GM12801 (cell line): ENCODE measurements at regions not wholly inside any gene's neighbourhood (a gene's known extent, or its start where the extent isn't known, plus 50 kb on each side); places are given as distances from the start of the nearest gene placed in this dataset.

Experiments
- CTCF ChIP-seq: IDR thresholded peaks from one replicate; pipeline ENCODE4 v1.5.1; 2011; ENCODE audit warnings: control low read depth; ENCODE audit not compliant: insufficient read length; ENCODE audit errors: extremely low read depth

GRCh38 chr1:80402625-80403024, 1396.1 kb upstream of the ADGRL4 start:
- no peak for TF ChIP-seq CTCF

DNA sequence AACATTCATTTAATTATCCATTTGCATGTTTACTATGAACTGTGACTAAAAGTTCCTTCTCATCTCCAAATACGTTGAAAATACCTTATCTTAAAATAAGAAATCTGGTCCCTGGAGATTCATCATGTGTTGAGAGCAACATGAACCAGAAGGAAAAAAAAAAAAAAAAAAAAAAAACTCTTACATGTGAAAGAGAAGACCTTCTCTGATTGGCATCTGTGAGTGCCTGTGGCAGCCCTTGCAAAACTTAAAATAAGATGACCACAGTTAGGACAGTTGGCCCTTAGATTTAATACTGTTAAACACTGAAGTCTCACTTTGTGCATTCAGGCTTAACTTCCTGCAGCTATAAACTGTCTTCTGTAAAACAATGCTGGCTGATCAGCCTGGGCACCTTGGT, 1395.2 kb upstream of the ADGRL4 start:
- no peak for TF ChIP-seq CTCF

DNA sequence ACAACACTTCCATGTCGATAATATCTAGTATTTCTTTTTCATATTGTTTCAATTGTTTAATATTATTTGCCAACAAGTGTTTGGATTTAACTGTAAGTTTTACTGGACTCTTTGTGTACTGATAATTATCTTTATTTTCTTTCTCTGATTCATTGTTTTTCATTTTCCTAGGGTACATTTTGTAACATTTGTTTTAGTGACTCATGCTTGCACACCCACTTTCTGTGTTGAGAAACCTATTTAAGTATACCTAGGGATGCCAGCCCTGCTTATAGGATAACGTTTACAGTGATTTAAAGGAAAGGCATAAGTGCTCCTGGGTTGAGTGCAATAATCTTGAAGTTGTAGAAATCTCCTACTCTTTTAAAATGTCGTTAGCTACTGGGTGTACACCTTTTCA, 1386.0 kb upstream of the ADGRL4 start:
- no peak for TF ChIP-seq CTCF

DNA sequence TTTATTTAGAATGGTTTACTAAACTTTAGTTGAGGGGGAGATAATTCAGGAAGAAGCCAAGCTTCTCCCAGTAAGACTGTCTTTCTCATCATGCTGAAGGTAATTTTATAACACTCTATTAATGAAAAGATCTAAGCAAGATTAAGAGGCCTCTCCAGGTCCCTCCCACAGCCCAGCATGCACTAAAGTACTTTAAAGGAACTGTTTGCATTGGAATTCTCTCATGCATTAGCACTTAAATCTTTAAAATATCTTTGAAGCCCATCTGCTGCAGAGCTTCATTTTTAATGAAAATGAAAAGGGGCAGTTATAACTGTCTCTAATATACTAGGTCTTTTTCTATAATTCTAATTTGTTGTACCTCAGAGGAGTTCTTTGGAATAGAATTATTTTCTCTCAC, 1379.1 kb upstream of the ADGRL4 start:
- TF ChIP-seq CTCF = no peak

DNA sequence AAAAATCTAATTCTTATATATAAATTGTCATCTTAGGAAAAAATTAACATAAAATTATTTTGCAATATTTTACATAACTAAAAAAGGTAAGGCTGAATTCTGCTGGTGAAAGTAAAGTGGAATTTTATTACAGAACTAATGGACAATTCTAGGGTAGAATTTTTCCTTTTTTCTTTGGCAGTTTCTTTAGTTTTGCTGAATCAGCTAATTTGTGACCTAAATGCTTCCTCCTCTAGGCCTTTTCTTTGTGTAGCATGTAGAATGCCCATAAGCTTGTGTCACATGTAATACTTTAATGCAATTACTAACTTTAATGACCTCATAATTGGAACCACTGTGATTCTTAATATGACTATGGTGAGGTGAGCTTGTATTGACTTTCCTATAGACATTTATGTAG, 1378.4 kb upstream of the ADGRL4 start:
- no peak for TF ChIP-seq CTCF

DNA sequence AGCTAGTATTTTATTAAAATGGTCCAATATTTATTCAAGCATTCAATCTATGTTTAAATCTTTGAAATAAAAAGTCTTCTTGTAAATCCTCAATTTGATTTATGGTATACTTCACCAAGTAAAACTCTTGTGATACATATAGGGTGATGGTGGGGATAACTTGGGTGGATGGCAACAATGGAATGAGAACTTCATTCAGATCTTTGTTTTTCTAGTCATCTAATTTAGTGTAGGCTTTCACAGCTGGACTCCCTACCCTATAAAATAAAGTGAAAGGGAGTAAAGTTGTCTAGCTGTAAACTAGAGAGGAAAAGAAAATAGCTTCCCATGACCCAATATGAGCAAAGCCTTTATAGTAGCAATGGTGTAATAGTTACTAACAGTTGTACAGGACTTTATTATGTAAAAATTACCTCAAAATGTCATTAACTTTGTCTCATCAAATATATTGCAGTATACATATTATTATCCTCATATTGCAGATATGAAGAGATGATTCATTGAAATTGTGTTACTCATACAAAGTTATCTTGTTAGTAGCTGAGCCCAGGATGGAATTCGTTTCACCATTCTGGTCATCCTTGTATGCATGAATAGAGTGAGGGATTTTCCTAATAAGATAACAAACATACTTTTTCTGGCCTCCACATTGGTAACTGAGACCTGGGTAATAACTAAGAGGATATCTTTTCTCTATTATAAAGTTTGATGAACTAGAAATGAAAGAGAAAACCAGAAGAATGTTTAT, 1377.7 kb upstream of the ADGRL4 start:
- no peak for TF ChIP-seq CTCF

DNA sequence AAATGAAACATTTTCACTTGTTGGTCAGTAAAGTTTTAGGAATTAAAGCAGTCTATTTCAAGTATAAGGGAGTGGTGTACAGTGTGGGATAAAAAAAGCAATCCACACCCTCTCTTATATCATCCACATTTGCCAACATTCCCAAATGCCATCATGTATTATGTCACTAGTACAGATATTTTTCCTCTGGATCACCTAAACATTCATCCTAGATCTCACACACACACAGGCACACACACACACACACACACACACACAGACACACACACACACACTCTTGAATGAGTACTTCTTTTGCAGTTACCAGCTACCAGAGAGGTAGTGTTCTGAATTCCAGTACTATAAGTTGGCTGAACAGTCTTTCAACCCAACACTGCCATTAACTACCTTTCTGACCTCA, 1369.1 kb upstream of the ADGRL4 start:
- no peak for TF ChIP-seq CTCF
